Endothelial cell (in vitro differentiated cells): ENCODE measurements at regions not wholly inside any gene's neighbourhood (a gene's known extent, or its start where the extent isn't known, plus 50 kb on each side); places are given as distances from the start of the nearest gene placed in this dataset.

Source experiments
- DNase-seq: peaks from one replicate; pipeline ENCODE4 v3.0.0; 2021; ENCODE audit warnings: low spot score
- H3K27ac Mint-ChIP-seq: one replicate; pipeline ENCODE4 v1.8.0; 2021; ENCODE audit warnings: mixed read lengths, inconsistent platforms; ENCODE audit not compliant: unreplicated experiment
- H3K27me3 Mint-ChIP-seq: one replicate; pipeline ENCODE4 v1.8.0; 2021; ENCODE audit warnings: mild to moderate bottlenecking, moderate library complexity, mixed read lengths, inconsistent platforms; ENCODE audit not compliant: unreplicated experiment
- H3K36me3 Mint-ChIP-seq: one replicate; pipeline ENCODE4 v1.8.0; 2021; ENCODE audit warnings: mild to moderate bottlenecking, low read depth, mixed read lengths, inconsistent platforms; ENCODE audit not compliant: unreplicated experiment
- H3K4me1 Mint-ChIP-seq: one replicate; pipeline ENCODE4 v1.8.0; 2021; ENCODE audit warnings: mild to moderate bottlenecking, mixed read lengths, inconsistent platforms; ENCODE audit not compliant: unreplicated experiment
- H3K4me3 Mint-ChIP-seq: one replicate; pipeline ENCODE4 v1.8.0; 2021; ENCODE audit warnings: mild to moderate bottlenecking, mixed read lengths, inconsistent platforms; ENCODE audit not compliant: unreplicated experiment
- H3K9me3 Mint-ChIP-seq: one replicate; pipeline ENCODE4 v1.8.0; 2021; ENCODE audit warnings: mixed read lengths, inconsistent platforms; ENCODE audit not compliant: unreplicated experiment
- TF ChIP-seq, protein P1 (sequence below): fragments of 200-600 bp; sonication (generic); IDR thresholded peaks from one replicate; pipeline ENCODE4 v1.5.0; 2021; ENCODE audit warnings: antibody characterized with exemption; ENCODE audit not compliant: unreplicated experiment

DNA sequence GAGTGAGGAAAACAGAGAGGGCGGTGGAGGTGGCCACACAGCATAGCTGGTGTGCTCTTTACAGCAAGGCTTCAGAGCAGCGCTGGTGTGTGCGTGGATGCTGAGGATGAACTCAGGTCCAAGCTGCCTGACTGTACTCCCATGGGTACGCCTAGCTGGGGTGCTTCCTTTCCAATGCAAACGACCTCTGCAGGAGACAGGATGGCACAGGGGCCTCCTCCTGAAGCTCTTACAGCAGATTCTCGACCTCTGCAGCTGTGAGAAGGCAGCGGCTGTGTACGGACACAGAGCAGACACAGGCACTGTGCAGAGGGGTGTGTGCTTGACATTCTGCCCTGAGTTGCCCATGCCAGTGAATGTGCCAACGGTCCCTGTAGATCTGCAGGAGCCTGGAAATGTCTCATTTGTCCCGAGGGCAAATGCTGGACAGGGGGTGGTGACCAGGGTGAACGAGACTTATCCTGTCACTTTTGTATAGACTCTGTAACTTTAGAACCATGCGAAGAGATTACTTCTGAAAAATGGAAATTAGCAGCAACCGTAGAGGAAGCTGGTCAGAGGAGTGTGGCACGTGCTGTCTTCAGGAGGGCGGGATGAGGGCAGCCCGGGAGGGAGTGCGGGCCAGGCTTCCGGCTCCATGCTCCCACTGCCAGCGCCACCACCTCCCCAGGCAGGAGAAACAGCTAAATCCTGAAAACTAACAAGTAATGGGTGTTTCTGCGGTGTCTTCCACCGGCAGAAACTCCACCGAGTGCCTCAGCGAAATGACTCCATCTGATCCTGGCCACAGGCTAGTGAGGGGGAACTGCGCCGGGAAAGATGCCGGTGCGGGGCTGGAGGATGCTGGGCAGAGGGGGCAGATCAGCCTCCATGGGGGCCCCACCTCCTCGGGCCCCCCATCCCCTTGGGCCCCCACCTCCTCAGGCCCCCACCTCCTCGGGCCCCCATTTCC is 120.9 kb upstream of the RPS6KA2 start:
- Mint-ChIP-seq H3K4me3 (no peak overlapping the region), H3K9me3 (no peaks in the 10 kb centered on the region), H3K27me3 (peaks cover 8% of the 10 kb centered on the region), H3K4me1 (peaks cover 8% of the 10 kb centered on the region), H3K27ac (no peak overlapping the region), H3K36me3 (no peaks in the 10 kb centered on the region)
- no peak for DNase-seq
- TF ChIP-seq, protein P1, sequence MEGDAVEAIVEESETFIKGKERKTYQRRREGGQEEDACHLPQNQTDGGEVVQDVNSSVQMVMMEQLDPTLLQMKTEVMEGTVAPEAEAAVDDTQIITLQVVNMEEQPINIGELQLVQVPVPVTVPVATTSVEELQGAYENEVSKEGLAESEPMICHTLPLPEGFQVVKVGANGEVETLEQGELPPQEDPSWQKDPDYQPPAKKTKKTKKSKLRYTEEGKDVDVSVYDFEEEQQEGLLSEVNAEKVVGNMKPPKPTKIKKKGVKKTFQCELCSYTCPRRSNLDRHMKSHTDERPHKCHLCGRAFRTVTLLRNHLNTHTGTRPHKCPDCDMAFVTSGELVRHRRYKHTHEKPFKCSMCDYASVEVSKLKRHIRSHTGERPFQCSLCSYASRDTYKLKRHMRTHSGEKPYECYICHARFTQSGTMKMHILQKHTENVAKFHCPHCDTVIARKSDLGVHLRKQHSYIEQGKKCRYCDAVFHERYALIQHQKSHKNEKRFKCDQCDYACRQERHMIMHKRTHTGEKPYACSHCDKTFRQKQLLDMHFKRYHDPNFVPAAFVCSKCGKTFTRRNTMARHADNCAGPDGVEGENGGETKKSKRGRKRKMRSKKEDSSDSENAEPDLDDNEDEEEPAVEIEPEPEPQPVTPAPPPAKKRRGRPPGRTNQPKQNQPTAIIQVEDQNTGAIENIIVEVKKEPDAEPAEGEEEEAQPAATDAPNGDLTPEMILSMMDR = no peak

DNA sequence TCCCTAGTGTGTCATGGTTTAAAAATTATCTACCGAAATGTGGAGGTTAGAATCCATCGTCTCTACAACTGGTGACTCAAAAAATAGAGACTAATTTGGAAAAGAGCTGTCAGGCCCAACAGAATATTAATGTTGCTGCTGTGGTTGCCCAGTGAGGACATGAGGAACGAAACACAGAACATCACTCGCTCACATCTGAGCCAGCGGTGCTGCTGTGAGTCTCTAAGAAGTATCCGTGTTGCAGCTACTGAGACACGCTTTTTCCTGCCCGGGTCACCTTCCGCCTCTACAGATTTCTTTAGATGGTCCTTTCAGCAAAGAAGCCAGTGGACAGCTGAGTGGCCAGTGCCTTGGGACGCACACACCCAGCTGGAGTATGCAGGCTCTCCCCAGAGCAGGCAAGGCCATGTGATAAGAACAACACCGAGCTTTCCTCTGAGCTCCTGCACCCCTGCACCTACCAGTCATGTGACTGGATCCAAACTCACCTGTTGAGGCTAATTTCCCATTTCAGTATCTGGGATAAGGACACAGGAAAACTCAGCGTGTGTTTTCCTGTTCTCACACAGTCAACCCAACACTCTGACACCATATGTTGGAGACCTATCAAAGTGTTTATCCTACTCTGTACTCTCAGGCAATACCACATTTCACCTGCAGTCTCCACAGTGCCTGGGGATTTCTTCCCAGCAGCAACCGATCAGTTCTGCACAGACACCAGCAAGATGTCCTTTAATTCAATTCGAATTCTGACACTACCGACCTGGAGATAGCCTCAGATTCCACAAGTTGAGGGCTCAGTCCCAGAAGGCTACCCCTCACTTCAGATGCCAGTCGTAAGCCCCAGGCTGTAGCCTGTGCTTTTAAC is 119.0 kb upstream of the RPS6KA2 start:
- TF ChIP-seq, protein P1 = no peak
- no peak for DNase-seq
- H3K4me3 Mint-ChIP-seq = no peak overlapping the region
- H3K4me1 Mint-ChIP-seq = peaks cover 8% of the 10 kb centered on the region
- no peaks in the 10 kb centered on the region for H3K9me3 Mint-ChIP-seq
- H3K27me3 Mint-ChIP-seq = peaks cover 8% of the 10 kb centered on the region
- no peaks in the 10 kb centered on the region for H3K36me3 Mint-ChIP-seq
- no peak overlapping the region for H3K27ac Mint-ChIP-seq

DNA sequence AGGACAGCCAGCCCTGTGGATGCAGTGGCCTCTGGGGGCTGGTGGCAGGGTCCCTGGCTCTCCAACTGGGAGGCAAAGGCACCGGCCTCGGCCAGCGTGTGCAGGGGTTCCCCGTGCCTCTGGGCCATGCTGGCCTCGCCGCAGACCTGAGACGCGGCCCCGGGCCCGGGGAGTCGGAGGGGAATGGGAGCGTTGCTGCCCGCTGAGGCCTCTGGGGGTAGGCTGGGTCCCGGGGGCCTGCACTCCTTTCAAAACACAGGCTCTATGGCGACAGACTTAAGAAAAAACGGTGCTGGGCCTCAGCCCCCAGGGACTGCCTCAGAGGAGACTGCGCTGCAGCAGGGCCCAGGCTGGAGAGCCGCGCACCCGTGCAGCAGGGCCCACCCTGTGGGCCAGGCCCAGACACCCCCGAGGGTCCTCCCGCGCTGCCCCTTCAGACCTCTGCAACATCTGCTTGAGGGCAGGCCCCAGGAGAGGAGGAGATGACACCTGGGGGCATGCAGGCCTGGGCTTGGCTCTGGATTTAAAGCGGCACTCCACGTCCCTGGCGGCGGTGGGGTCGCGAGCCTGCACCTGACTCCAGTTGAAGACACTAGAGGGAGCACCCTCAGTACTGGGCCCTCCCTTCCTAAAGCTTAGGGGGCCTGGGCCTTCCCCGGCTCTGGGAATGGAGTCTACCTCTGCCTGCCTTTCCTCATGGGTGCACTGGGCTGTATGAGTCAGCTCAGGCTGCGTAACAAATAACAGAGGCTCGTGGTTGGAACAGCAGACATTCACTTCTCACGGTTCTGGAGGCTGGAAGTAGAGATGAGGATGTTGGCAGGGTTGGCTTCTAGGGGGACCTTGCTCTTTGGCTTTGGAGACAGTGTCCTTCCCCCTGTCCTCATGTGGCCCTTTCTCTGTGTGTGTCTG is 117.4 kb upstream of the RPS6KA2 start:
- Mint-ChIP-seq H3K27me3 (peaks cover 4% of the 10 kb centered on the region), H3K9me3 (no peaks in the 10 kb centered on the region), H3K4me1 (peaks cover 8% of the 10 kb centered on the region), H3K4me3 (no peak overlapping the region), H3K36me3 (no peaks in the 10 kb centered on the region), H3K27ac (no peak overlapping the region)
- no peak for DNase-seq
- TF ChIP-seq, protein P1 = no peak

DNA sequence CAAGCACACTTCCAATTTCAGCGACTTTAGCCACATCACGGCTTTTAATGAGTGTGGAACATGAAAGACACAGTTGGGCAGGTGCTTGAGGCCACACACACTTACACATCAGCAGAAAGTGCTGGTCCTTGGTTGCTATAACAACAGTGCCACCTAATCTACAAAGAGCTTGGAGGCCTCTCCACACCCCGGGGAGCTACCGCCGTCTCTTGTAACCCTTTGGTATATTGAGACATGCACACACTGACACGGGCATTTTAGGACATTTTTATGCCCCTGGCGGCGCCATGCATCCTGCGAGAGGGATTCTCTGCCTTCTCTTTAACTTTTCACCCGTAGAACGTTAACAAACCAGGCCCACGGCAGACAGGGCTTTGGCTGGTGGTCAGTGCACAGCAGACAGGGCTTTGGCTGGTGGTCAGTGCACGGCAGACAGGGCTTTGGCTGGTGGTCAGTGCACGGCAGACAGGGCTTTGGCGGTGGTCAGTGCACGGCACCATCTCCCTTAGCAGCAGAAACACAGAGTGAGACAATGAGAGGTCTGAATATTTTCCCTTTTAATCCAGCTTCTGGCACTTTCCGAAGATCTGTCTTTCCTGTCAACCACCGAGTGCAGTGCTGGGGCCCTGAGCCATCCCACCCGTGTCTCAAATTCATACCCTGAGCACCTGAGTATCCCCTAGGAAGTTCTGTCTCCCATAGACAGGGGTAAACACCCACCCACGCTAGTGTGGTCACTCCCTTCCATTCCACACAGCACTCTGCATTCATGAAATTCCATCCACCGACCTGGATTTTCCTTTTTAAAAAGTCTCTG is 116.6 kb upstream of the RPS6KA2 start:
- no peak for DNase-seq
- Mint-ChIP-seq H3K27ac (no peak overlapping the region), H3K4me1 (peaks cover 8% of the 10 kb centered on the region), H3K4me3 (no peak overlapping the region), H3K9me3 (no peaks in the 10 kb centered on the region), H3K27me3 (peaks cover 4% of the 10 kb centered on the region), H3K36me3 (no peaks in the 10 kb centered on the region)
- TF ChIP-seq, protein P1 = no peak
